Cerebellar cortex (tissue), 1 donor: ENCODE measurements at regions not wholly inside any gene's neighbourhood (a gene's known extent, or its start where the extent isn't known, plus 50 kb on each side); places are given as distances from the start of the nearest gene placed in this dataset.
A peak's percentile ranks its signal among the peaks of the same experiment; 100 is the strongest.

Experiments
- DNase-seq: peaks from one replicate; pipeline ENCODE4 v3.0.0-alpha.2; 2015; ENCODE audit warnings: low spot score

DNA sequence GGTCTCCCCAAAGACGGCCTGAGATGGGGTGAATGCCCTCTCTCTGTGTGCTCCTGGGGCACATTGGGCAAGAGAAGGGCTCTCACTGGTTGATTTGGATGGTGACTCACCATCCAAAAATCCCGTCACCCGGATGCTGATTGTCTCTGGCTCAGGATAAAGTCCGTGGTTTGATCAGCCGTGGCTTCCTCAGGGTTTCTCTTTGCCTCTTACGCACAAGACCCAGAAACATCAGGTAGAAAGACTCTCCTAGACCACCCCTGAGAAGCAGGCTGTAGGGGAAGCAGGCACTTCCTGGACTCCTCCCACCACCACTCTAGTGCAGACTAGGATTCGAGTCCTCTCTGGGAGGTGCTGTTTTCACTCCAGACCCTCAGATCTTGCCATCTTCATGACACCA, 176.1 kb upstream of the NCAM1 start:
- peak; percentile 22 for DNase-seq

DNA sequence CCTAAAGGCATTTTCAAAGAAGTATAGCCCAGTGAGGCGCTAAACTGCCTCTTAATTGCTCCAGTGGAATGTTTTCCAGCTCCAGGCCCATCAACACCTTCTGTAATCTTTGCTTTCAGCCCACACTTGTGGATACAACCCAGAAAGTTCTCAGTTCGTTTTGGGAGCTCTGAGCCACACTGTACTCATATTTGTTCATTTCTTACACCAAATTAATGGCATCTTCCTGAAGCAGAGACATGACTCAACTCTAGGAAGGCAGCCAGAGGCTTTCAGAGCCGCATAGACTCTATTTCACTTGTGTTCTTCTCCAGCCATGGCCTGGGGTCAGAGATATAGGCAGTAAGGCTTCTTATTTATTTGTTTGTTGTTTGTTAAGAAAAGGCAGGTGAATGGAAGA, 175.5 kb upstream of the NCAM1 start:
- no peak for DNase-seq

DNA sequence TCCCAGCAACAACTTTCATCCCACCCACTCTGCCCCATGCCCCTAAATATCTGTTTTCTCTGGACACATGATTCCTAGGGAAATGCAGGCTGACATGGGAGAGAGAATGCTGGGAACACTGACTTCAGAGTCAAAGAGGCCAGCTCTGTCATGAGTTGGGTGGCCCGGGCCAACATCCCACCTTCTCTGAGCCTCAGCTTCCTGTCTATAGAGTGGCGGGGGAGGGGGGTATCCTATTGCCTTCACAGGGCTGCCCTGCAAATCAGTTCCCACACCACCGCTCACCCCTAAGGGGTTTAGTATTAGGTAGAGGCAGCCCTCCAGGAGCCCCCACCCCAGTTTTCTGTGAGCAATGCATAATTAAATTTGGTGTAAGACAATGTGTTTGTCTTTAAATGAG, 175.0 kb upstream of the NCAM1 start:
- no peak for DNase-seq

DNA sequence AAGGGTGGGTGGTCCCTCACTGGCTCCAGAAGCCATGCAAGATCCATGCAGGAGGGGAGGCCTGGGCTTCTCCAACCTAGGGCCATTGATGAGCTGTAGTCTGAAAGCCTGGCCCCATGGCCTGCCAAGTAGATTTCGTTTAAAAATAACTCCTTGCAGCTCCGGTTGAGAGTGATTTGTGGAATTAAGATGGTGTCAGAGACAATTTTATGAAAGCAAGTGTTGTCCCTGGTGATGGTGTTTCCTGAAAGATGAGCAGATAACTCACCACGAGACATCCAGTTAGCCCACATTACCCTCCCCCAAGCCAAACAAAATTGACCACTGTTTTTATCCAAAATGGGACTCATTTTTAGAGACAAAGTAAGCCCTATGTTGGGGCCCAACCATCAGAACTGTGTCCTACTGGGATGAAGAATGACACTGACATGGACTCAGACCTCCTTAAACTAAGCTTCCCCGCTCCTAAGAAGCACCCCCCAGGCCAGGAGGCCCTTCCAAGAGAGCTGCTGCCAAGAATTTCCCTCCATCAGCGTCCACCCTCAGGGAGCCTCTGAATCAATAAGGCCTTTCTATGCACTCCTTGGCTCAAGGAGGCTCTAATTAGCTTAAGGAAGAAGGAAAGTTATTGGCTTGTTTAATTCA, 174.2 kb upstream of the NCAM1 start:
- DNase-seq, result no peak

DNA sequence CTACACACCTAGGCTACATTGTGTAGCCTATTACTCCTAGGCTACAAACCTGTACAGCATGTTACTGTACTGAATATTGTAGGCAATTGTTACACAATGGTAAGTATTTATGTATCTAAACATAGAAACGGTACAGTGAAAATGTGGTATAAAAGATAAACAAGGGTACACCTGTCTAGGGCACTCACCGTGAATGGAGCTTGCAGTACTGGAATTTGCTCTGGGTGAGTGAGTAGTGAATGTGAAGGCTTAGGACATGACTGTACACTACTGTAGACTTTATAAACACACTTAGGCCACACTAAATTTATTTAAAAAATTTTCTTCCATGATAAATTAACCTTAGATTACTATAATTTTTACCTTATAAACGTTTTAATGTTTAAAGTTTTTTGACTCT, 171.7 kb upstream of the NCAM1 start:
- no peak for DNase-seq

DNA sequence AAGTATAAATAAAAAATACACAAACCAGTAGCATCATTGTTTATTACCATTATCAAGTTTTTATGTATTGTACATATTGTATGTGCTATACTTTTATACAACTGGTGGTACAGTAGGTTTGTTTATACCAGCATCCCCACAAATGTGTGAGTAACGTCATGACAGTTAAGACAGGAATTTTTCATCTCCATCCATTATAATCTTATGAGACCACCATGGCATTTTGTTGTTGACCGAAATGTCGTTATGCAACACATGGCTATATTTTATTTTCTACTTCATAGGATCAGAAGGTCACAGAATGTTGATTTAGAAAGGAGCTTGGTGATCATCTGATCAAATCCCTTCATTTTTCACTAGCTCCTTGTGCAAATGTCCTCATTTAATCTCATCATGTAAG, 170.9 kb upstream of the NCAM1 start:
- DNase-seq, result no peak

DNA sequence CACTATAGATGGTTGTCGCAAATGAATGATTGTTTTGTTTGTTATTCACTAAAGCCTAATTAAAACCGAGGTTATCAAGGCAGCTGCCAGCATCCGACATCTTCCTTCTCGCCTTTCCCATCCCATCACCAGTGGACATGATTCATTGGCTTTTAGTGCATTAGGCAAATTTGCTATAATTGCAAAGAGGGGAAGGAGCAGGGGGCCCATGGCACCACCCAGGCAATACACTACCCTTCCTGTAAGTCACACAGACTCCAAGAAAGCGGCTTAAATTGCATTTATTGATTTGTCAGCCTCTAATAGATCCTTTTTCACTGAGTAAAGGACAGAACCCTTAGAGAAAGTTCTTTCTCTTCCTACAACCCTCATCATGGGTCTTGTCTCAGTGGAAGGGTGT, 169.2 kb upstream of the NCAM1 start:
- DNase-seq, result no peak

DNA sequence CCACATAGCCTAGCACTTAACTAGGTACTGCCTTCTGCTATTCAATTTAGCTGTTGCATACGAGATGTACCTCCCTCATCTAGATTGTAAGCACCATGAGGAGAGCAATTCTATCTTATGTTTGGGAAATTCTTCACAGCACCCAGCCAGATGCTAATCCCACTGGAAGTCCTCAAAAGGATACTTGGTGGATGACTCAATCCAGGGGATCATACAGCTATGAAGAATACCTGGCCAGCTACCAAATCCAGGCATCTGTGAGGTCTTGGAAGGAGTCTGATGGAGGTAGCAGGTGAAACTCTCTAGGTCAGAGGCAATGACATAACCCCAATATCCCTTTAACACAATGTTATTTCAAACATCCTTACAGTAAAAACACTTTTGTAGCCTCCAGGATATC, 167.8 kb upstream of the NCAM1 start:
- DNase-seq, result no peak

DNA sequence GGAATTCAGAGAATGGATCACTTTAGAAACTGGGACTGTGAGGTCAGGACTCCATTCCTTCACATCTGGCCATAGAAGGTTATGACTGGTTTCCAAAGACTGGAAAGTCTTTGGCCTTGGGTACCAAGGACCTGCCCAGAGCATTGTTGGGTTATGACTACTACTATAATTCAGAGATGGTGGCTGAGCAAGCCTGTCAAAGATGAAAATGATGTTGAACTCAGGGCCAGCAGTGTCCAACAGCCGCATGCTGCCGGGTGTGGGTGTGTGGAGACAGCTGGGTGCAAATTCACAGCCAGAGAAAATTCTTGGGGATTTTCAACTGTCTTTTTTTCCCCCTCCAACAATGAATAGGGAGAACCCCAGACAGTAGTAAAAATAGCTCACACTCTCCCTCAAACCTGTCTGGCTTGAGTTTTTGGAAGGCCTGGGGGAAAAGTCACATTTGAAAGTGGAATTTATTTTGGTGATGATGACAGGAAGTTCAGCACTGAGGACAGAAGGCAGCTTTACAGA, 166.8 kb upstream of the NCAM1 start:
- no peak for DNase-seq

DNA sequence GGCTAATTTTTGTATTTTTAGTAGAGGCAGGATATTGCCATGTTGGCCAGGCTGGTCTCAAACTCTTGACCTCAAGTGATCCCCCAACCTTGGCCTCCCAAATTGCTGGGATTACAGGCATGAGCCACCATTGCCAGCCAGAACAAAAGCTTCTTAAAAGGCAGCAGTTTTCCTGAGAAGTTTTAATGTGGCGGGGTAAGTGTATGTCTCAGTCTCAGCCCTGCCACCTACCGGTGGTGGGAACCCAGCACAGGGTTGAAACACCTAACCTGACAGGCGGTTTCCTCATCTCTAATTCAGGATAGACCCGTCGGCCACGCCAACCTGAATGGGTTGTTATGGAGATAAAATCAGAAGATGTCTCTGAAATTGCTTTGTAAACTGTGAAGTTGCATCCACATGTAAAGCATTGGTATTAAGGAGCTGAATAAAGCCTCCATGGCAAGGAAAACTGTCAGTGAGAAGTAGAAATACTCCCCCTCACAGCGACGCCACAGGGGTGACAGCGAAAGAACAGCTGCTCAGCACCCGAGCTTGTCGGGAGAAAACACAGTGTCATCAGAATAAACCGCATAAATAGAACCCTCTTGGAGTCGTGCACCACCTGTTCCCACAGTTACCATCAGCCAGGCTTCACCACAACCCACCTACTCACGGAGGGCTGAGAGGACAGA, 165.9 kb upstream of the NCAM1 start:
- DNase-seq, result peak; percentile 21

DNA sequence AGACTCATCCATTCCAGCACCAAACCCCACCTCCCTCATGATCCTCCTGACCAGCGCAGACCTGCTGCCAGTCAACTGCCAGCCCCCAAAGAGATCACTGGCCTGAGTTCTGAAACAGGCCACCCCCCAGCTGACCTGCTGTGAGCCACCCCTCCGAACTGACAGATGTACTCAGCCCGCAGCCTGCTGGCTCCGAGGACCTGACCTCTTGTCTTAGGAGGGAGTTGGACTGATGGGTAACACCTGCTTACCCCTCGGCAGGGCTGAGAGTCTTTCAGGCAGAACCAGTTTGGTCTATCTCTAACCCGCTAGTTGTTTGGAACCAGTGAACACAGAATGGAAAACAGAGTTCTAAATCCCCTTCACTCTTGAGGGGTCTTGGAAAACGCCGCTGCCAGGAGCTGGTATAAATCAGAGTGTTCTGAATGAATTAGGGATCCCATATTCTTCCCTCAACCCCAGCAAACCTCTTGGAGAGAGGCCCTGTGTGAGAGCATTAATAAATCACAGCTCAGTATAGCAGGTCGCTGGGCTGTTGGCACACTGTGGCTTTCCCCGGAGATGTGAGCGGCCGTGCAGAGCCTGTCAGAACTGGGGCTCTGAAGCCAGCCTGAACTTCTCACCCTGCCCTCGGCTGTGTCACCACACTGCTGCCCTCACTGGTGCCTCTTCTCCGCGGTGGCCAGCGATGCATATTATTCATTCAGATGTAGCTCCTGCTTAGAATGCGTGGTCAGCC, 165.1 kb upstream of the NCAM1 start:
- DNase-seq, result no peak

DNA sequence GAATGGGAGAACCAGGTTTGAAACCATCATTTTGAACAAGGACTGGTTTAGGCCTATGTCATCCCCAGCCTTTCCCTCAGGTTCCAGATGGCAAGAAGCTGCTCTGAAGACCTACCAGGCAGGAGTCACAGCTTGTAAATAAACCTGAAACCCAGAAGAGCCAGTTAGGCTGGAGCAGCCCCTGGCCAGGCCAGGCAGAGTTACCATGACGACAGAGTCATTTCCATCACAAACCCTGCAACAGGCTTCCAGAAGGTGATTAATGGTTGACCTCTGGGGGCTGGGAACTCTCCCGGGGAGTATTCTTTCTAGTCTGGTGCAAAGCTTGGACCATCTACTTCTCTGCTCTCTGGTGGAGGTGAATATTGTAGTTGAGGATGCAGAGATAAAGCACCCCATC, 164.1 kb upstream of the NCAM1 start:
- no peak for DNase-seq

DNA sequence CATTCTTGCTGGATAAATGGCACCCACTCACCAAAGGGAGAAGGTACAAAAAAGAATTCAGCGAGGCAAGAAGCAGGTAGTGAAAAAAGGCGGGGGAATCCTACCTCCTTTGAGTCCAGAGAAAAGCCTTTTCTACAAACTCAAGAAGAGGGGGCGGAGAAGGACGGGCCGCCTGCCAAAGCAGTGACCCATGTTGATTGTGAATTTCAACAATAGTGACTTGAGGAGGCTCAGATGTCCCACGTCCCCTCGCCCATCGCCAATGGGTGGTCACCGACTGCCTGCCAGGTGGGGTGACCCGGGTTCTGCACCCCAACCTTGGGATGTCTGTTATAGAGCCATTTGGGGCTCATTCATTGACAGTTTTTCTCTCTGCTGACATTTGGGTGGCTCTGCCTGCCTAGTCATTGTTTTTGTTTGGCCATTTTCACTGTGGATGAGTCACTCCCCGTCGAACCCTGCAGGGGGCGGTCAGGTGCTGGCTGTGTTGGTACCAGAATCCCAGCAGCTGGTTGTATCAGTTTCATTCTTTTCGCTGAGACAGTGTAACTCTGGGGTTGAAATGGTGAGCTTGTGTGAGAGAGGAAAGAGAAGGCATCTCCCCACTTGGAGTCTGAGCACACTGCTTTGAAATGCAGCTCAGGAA, 163.4 kb upstream of the NCAM1 start:
- DNase-seq, result peak; percentile 19

DNA sequence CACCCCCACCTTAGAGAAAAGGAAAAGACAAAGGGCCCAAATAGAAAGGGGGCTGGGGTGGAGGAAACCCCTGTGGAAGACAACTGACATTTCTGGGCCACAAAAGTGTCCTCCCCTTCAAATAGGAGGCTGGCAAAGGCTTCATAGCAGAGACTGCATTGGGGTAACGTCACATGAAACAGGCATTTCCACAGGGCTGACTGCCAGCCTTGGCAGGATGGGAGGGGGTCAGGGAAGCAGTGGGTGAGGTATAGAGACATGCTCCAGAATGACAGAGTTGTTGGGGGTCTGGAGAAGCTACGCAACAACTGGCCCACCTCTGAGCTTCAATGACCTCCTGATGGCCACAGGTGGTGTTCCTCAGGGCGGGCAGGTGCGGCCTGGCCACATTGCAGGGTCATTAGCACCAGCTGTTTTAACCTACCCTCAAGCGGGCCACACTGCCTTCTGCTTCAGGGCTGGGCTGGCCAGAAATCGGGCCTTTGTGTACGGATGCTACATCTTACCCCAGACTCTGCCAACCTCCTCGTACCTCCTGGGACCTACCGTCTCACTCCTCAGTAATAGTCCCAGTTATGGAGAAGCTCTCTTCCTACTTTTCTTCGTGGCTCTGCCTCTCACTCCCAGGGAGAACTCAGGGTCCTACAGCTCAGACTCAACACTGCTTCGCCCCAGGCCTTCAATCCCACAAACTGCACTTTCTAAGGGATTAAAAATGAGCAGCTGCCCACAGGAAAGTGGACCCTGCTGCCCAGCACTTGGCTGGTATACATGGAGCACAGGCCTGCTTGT, 160.0 kb upstream of the NCAM1 start:
- DNase-seq, result no peak

DNA sequence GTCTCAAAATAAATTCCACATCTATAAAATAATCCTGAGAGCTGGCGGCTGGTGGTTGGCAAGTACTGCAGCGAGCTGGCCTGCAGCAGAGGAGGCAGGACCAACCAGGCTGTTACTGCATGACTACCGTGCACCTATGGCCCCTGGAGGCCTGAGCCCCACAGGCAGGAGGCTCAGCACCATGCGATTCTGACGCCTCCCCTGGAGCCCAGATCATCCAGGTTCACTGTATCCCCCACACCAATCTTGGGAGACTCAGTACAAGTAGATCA, 159.5 kb upstream of the NCAM1 start:
- no peak for DNase-seq

DNA sequence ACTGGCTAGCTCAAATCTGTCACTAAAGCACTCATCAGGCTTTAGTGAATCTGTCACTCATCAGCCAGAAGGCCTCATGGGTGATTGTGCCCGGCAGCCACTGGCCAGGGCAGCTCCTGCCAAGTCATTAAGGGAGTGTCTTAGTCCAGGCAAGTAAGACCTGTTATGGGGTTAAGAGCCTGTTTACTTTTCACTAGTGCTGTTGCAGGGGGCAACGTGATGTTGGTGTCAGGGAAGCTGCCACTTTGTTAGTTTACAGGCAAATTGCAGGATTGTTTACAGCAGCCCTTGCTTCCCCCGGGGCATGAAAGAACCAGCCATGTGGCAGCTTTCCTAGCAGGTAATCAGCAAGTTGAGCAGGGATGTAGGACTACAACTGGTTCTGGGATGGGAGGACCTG, 155.6 kb upstream of the NCAM1 start:
- DNase-seq, result no peak

DNA sequence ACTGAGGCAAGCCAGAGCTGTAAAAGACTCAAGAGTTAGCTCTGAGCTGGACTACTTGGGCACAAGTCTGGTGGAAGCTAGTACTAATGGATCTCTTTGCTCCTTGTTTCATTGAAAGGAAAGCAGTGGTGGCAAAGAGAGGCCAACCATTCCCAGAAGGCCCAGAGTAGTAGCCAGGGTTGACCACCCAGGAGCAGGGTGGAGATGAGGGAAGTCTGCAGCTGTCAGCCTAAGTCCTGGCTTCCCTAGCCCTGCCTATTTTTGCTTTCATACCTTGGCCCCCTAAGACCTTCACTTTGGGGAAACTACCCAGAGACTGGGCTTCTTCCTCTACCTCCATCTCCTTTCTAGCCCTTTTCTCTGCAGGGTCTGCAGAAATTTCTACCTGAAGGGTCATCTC, 155.0 kb upstream of the NCAM1 start:
- no peak for DNase-seq

DNA sequence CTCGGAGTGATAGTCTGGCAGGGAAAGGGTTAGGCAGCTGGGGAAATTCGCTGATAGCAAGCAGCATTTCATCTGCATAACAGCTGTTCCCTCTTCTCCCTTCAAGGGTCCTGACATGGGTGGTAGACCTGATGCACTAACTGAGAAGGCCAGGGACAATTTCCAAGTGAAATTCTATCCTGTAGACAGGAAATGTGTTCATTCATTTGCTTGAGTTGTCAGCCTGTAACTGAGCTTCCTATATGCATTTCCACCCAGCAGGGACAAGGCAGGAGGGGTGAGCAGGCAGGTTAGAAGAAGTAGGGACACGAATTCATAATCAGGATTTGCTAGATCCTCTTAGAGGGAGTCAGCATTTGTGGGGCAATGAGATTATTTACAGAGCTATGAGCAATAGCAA, 154.3 kb upstream of the NCAM1 start:
- DNase-seq, result no peak

DNA sequence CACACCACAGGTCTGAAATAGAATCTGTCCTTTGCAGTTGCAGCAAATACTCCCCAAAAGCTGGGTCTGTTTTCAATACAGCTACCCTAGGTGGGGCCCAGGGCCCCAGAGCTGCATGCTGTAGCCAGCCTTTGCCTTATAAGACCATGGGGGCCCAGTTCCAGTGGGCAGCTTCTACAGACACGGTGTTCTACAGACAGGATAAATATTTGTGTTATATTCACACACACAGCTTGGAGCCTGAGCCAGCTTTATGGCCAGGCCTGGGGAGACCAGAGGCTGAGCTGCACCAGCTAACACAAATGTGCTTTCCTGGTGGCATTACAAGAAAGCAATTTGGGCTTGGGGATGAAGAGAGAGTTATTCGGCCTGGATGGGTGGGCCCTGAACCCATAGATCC, 151.8 kb upstream of the NCAM1 start:
- no peak for DNase-seq

DNA sequence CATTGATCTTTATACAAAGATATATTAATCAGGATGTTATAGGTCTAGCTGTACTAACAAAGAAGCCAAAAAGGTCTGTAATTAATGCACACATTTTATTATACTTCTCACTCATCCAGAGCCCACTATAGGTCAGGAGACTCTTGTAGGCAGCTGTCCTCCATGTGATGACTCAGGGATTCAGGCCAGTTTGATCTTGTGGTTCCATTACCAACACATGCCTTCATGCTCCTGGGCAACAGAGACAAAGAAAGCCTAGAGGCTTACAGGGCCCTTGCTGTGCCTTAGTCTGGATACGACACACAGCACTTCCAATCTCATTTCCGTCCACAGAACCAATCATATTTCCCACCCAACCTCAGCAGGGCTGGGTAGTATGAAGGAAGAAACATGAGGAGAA, 150.3 kb upstream of the NCAM1 start:
- DNase-seq, result no peak

DNA sequence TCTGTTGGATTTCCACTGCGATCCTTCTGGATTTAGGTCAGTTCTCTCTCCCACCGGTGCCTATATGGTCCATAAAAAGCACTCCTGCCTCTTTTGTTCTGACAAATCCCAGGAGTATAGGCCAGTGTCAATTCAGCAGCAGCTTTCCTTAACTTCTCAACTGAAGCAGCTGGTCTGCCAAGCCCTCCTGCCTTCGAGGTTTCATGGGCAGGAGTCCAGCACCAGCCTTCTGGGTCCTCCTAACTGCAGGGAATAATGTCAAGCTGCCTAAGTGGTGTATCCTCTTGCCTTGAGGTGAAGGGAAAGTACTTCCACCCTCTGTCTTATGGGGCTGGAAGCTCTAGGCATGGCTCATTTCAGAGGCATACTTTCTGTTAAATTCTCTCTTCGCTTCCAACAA, 149.4 kb upstream of the NCAM1 start:
- no peak for DNase-seq

DNA sequence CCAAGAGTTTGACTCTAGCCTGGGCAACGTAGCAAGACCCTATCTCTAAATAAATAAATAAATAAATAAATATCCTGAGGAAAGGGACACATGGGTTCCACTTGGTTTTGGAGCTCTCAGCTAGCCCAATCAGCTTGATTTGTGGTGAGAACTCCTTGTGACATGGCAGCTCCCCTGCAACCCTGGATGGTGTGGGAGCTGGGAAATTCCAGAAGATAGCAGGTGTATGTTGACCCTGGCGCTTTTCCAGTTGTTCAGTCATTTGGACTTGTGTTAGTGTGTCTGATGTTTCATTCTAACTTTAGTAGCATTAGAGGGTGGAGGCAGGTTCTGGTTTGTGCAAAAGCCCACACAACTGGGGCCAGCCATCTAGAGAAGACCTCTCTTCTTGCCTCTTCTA, 148.5 kb upstream of the NCAM1 start:
- no peak for DNase-seq
